Kidney (tissue), 13 donors: ENCODE measurements at regions not wholly inside any gene's neighbourhood (a gene's known extent, or its start where the extent isn't known, plus 50 kb on each side); places are given as distances from the start of the nearest gene placed in this dataset.

Source experiments
- DNase-seq, 5 donors: peaks; one replicate each; pipeline ENCODE4 v3.0.0-alpha.2; 2013 to 2020
- FAIRE-seq: peaks from 2 replicates; lab custom pipeline; 2012; peaks lifted over from hg19 to GRCh38; lab: Jason Lieb, UNC
- H3K27ac ChIP-seq, 2 donors: one replicate each; pipeline ENCODE4 v1.7.0; 2013; ENCODE audit warnings: low read depth in 2 of 2, low read length in 2 of 2, inconsistent platforms in 1 of 2
- H3K27me3 ChIP-seq: one replicate; pipeline ENCODE4 v1.7.1; 2013; ENCODE audit warnings: low read length, inconsistent platforms; ENCODE audit not compliant: control insufficient read depth, insufficient read depth
- H3K36me3 ChIP-seq, 3 donors: one replicate each; pipeline versions ENCODE4 v1.7.0 to v1.7.1; 2013; ENCODE audit warnings: low read length in 3 of 3, control low read depth in 1 of 3, inconsistent platforms in 1 of 3; ENCODE audit not compliant: insufficient read depth in 3 of 3, control insufficient read depth in 2 of 3
- H3K4me1 ChIP-seq, 3 donors: one replicate each; pipeline versions ENCODE4 v1.7.0 to v1.7.1; 2013; ENCODE audit warnings: low read length in 3 of 3, inconsistent platforms in 1 of 3, low read depth in 1 of 3; ENCODE audit not compliant: control insufficient read depth in 2 of 3, insufficient read depth in 2 of 3
- H3K4me3 ChIP-seq, 3 donors: one replicate each; pipeline versions ENCODE4 v1.7.0 to v1.8.1; 2013; ENCODE audit warnings: low read length in 3 of 3, control low read depth in 1 of 3, inconsistent platforms in 1 of 3
- H3K9ac ChIP-seq, 3 donors: one replicate each; pipeline versions ENCODE4 v1.7.0 to v1.7.1; 2013; ENCODE audit warnings: low read length in 3 of 3, control low read depth in 1 of 3, inconsistent platforms in 1 of 3
- H3K9me3 ChIP-seq, 3 donors: one replicate each; pipeline versions ENCODE4 v1.7.0 to v1.7.1; 2013; ENCODE audit warnings: low read length in 3 of 3, control low read depth in 1 of 3, inconsistent platforms in 1 of 3; ENCODE audit not compliant: control insufficient read depth in 2 of 3, insufficient read depth in 1 of 3
- intact Hi-C: fragments of 100-400 bp; cut with DNase I; formaldehyde crosslinking; loops from one replicate; pipeline ENCODE4 v1.11.1; 2022
- TF ChIP-seq, protein P1 (sequence below): IDR thresholded peaks from 3 replicates; pipeline ENCODE4 v1.5.1; 2012; ENCODE audit warnings: mild to moderate bottlenecking, moderate library complexity, borderline replicate concordance; ENCODE audit not compliant: insufficient read depth; ENCODE audit errors: extremely low read depth
- donor health status: control.
- donor health status: control.
- donor health status: control.
- donor health status: control.
- donor health status: control.
- donor health status: DM: yes; HTN: yes; CAD: no.
- donor health status: Normal renal cell carcinoma (clear cell type).

DNA sequence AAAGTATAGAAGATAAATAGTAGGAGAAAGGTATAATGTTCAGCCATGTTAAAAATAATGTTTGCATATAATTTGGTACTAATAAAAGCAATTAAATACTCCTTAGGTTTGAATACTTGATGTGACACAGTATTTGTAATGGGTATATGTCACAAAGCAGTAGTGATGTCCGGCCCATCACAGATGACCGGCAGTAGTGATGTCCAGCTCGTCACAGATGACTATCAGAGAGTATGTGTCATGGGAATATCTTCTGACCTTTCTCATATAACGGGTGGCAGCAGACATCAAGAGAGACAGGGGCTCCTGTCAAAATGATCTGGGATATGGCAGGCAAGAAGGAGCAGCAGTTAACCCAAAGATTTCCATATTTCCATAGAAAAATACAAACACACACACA lies 477.4 kb upstream of the KLF6 start:
- H3K4me1 ChIP-seq: peaks cover 0 to 3% (median 0%) of the 10 kb centered on the region in 3 donors
- intact Hi-C loops: no loop called here
- TF ChIP-seq, protein P1, sequence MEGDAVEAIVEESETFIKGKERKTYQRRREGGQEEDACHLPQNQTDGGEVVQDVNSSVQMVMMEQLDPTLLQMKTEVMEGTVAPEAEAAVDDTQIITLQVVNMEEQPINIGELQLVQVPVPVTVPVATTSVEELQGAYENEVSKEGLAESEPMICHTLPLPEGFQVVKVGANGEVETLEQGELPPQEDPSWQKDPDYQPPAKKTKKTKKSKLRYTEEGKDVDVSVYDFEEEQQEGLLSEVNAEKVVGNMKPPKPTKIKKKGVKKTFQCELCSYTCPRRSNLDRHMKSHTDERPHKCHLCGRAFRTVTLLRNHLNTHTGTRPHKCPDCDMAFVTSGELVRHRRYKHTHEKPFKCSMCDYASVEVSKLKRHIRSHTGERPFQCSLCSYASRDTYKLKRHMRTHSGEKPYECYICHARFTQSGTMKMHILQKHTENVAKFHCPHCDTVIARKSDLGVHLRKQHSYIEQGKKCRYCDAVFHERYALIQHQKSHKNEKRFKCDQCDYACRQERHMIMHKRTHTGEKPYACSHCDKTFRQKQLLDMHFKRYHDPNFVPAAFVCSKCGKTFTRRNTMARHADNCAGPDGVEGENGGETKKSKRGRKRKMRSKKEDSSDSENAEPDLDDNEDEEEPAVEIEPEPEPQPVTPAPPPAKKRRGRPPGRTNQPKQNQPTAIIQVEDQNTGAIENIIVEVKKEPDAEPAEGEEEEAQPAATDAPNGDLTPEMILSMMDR: no peak
- H3K36me3 ChIP-seq: no peaks in the 10 kb centered on the region
- H3K9ac ChIP-seq: no peak overlapping the region
- H3K9me3 ChIP-seq: no peaks in the 10 kb centered on the region
- no peak overlapping the region for H3K27ac ChIP-seq
- DNase-seq (no peak), FAIRE-seq (no peak)
- no peaks in the 10 kb centered on the region for H3K27me3 ChIP-seq
- no peak overlapping the region for H3K4me3 ChIP-seq

DNA sequence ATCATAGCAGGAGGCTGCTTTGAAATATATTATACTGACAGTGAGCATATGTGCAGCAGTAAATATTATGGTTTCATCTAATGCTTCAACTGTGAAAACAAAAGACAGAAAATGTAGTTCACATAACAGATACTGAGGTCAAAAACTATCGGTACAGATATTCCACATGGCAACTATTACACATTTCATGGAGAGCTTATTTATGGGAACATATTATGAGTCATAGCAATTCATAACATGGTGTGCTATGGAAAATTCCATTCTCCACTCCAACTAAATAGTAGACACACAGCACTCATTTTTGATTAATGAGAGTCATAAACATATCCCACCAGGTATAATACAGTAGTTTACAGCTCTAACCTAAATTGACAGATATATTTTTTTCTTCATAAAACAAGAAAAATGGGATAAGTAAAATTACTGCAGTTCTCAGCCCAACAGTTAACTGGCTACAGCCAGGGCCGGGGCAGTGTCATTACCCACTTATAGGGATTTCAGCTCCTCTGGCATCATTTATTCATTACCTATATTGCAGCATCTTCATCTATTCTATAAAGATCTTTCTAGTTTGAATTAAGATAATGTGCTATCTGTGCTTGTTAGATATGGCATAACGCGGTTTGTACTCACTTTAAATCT lies 475.6 kb upstream of the KLF6 start:
- H3K9ac ChIP-seq: no peak overlapping the region
- DNase-seq (no peak), FAIRE-seq (no peak)

DNA sequence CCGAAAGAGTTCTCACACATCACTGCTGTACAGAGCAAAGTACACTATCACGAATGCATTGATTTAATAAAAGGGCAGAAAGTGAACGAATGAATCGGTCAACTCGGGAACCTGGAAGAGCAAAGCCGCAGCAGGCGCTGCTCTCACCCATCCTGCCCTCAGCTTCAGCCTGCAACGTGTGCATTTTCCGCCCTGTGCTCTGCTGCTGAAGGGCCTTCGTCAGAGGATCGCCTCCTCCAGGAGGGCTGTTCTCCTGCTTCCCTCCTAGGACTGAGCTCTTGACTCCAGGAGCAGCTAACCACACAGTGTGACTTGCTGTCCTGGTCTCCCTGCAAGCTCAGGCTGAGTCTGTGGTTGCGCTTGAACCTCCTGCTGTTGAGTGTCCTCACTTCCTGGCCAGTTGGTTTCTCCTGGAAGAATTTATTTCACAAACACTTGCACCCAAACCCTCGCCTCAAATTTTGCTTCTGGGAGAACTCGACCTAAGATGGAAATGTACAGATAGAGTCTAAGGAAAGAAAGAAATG lies 473.0 kb upstream of the KLF6 start:
- Histone ChIP-seq H3K9me3 (no peaks in the 10 kb centered on the region), H3K36me3 (no peaks in the 10 kb centered on the region), H3K27me3 (no peaks in the 10 kb centered on the region), H3K4me3 (no peak overlapping the region), H3K27ac (no peak overlapping the region), H3K9ac (no peak overlapping the region), H3K4me1 (no peaks in the 10 kb centered on the region)
- TF ChIP-seq, protein P1: no peak
- DNase-seq: no peak
- FAIRE-seq: no peak
- intact Hi-C loops: no loop called here

More for the DNA sequence above, 475.6 kb upstream of the KLF6 start:
- intact Hi-C loops: no loop called here
- TF ChIP-seq, protein P1: no peak
- Histone ChIP-seq H3K9me3 (no peaks in the 10 kb centered on the region), H3K4me3 (no peak overlapping the region), H3K4me1 (peaks cover 0 to 3% (median 0%) of the 10 kb centered on the region in 3 donors), H3K36me3 (no peaks in the 10 kb centered on the region), H3K27me3 (no peaks in the 10 kb centered on the region), H3K27ac (no peak overlapping the region)
